NK-92 treated with Interleukin-12 subunit alpha and Interleukin-12 subunit beta, amount 100 ng/mL, for 24 hours (cell line): ENCODE measurements at regions not wholly inside any gene's neighbourhood (a gene's known extent, or its start where the extent isn't known, plus 50 kb on each side); places are given as distances from the start of the nearest gene placed in this dataset.

Experiments used
- DNase-seq: peaks from one replicate; lab custom pipeline; 2025; lab: John Stamatoyannopoulos, UW

GRCh38 chr5:167232675-167233311 lies 1058.7 kb upstream of the WWC1 start:
- no peak for DNase-seq

- DNase-seq: no peak
These were observed 1057.8 kb upstream of the WWC1 start for GRCh38 chr5:167233507-167234220.

DNA sequence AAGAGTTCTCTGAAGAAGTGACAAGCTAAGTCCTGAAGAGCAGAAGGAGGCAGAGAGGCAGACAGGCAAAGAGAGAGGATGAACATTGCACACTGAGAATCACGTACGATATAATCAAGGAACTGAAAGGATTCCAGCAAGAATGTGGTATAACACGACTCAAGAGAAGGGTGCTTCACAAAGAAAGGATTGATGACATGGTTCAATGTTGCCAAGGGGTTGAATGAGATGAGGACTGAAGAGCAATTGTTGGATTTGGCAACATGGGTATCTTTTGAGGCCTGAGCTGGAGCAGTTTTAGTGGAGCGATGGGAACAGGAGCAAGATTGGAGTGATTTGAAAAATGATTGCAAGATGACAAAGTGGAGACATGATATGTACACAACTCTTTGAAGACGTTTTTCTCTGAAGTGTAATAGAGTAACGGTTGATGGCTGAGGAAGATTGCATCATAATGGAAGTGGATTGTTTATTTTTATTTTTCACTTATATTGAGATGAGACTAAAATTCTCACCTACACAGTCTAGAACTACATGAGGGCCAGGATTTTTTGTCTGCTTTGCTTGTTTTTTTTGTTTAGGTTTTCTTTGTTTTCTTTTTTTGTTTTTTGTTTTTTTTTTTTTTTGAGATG lies 1049.9 kb upstream of the WWC1 start:
- no peak for DNase-seq

DNA sequence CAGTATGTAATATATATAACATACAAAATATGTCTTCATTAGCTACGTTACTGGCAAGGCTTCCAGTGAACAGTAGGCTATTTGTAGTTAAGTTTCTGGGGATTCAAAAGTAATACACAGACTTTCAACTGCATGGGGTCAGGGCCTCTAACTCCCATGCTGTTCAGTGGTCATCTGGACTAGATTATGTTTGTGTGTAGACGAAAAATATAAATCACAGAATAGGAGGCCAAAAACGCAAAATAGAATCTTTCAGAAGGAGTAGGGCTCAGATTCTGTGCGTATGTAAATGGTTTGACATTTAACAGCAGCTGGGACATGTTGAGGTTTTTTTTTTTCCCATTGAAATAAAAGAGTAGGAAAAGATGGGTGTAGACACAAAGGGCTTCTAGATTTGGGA lies 1048.7 kb upstream of the WWC1 start:
- DNase-seq: no peak

GRCh38 chr5:167243463-167243862 lies 1048.0 kb upstream of the WWC1 start:
- no peak for DNase-seq

- DNase-seq: no peak
These were observed 1046.9 kb upstream of the WWC1 start for GRCh38 chr5:167244583-167244982.

DNA sequence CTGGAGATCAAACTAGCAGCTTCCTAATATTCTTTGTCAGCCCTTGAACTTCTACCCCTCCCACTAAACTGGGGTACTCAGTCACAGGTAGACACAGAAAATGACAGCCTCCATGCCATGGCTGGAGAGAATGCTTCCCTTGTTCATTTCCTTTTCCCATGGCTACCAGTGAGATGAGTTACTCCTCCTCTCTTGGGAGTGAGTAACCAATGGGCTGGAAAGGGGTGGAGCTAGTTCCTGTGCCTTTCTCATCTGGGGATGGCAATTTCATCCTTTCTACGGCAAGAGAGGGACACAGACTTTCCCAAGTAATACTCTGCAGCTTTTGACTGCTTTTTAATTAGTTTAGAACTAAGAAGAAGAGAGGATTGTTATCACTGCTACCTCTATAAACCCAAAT lies 1045.6 kb upstream of the WWC1 start:
- no peak for DNase-seq

DNA sequence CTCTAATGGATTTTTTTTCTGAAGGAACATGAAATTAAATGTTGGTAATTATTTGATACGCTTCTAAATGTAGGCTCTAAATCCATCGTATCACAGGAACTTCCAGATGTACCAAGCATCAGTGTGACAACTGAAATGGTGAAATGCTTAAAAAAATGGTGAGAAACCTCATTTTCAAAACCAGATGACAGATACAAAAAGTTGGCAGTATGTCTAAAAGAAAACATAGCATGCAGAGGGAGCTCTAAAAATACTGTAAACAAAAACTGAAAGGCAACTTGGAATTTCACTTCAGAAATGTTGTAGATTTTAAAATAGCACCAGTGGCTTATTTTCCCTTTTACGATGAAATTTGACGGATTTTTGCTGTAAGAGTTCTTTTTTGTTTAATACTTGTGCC lies 1043.6 kb upstream of the WWC1 start:
- no peak for DNase-seq

GRCh38 chr5:167248257-167248656 lies 1043.2 kb upstream of the WWC1 start:
- no peak for DNase-seq

DNA sequence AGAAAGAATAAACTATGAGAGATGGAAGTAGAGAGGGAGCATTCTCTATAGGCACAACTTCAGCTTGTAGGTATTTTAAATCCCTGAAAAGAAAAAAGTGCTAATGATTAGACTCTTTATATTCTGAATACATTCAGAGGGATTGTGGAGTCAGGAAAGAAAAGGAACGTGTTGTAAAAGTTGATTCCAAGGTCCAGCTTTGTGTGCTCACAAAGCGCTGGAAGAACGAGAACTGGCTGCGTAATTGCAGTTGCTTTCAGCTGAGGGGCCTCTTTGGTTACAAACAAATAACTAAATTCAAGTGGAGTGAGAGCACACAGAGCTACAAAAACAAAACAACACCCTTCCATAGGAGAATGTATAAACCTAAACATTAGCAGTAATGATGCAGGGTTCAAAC lies 1040.4 kb upstream of the WWC1 start:
- DNase-seq: no peak

DNA sequence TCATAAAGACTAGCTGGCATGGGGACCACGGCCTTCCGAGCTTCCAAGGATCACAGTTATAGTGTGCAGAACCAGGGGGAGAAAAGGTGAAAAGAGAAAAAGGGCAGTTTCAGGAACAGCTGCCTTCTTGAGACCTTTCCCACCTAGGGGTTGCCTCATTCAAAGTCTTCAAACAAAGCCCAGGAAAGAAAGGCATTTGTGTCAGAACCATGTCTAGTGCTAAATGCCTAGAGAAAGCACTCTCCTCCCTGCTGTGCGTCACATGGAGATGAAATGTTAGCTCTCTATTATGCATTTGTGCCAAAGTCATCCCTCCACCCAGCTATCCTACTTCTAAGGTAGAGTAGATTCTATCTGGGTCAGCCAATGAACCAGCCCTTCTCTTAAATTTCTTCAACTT lies 1037.3 kb upstream of the WWC1 start:
- DNase-seq: no peak

- DNase-seq: no peak
These were observed 1035.5 kb upstream of the WWC1 start for GRCh38 chr5:167255926-167256325.

- DNase-seq: no peak
These were observed 1031.6 kb upstream of the WWC1 start for GRCh38 chr5:167259806-167260205.

DNA sequence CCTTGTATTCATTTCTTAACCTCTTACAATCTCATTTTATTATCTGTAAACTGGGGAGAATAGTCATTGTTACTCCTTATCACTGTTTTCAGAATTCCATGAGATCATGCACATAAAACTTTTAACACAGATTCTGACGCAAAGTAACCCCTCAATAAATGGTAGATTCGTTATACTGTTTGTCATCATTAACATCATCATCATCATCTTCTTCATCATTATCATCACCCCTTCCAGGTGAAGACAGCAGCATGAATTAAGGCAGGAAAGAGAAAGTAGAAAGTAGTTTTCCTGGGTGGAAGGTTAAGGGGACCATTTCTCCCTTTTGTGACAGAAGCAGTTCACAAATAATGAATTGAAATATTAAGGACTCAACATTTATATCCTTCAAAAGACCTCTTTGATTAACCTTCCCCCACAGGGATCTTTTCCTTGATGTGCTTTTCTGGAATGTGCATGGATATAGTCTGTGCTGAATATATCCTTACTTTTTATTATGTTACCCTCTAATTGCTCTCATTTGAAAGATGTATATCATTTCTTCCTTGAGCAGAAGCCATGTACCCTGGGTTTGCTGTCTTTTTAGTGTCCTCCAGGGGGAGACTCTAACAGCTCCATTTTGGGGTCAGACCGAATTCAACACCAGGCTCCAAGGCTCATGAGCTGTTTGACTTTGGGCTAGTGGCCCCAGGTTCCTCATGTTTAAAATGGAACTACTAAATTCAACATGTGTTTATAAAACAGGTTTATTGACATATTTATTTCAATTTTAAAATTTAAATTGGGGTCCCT lies 1029.9 kb upstream of the WWC1 start:
- DNase-seq: no peak

- no peak for DNase-seq
These were observed 1028.3 kb upstream of the WWC1 start for GRCh38 chr5:167263185-167263584.

- no peak for DNase-seq
These were observed 1027.1 kb upstream of the WWC1 start for GRCh38 chr5:167264348-167264747.

- DNase-seq: no peak
These were observed 1023.1 kb upstream of the WWC1 start for GRCh38 chr5:167268337-167268736.

- no peak for DNase-seq
These were observed 1022.3 kb upstream of the WWC1 start for GRCh38 chr5:167269146-167269545.

- no peak for DNase-seq
These were observed 1020.4 kb upstream of the WWC1 start for GRCh38 chr5:167271081-167271480.

DNA sequence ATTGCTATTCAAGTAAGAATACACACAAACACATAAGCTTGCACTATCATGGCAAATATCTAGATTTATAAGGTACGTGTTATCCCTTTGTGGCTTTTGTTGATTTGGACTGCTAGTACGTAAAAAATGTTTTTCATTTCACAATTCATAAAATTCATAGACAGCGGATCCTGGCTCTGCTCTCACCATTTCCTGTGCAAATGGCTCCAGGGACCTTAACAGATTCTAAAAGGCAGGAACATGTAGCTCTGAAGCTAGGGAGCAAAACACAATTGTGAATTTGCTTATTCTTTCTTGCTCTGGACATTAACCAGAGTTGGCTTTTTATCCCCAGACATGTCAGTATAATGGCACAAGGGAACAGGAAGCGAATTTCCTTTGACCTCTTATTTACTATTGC lies 1019.9 kb upstream of the WWC1 start:
- DNase-seq: no peak

DNA sequence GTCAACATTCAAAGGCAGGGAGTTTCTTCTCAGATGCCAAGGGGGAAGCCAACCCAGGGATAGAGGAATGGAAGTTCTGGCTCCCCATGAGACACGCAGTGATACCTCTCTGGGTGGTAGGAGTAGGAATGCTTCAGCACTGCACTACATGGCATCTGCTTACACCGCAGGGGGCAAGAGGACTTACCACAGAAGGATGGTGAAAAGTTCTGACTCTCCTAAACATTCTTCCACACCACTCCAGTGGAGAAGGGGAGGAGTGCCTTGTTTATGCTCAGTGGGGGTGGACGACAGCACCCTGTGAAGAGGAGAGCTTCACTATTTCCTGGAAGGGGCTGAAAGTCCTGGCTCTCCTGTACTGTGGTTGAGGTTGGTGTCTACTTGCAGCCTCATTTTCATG lies 1011.3 kb upstream of the WWC1 start:
- DNase-seq: no peak

DNA sequence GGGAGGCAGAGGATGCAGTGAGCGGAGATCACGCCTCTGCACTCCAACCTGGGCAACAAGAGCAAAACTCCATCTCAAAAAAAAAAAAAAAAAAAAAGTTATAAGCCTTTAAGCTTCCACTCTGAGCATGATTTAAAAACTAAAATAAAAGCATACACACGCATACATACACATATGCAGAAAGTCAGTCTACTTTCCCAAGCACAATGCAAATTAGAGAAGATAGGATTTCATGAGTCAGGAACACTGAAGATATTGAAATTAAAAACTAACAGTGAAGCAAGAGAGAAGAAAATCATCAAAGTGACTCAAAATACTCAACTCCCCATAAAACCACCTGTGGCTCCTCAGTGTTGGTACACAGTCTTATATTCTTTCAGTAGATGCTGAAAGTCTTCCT lies 1009.5 kb upstream of the WWC1 start:
- no peak for DNase-seq

DNA sequence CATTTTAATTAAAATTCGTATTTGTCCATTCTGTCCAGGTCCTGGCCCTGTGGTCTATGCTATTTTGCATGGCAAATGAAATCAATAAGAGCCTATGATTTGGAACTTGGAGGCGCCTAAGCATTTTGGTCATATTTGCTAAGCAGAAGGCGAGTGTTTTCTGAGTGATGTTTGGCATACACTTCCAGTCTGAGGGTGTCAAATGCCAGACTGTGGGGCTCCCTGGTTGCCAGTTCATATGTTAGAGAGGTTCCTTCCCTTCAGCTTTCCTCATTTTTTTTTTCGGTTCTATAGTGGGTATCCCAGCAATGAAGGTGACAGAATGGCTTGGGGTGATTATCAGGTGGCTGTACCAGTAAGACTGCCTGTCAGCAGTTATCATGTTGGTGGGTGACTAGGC lies 1007.8 kb upstream of the WWC1 start:
- no peak for DNase-seq
